SK-N-SH treated with all-trans-retinoic acid at 6 μM for 48 hours (cell line): ENCODE measurements at regions not wholly inside any gene's neighbourhood (a gene's known extent, or its start where the extent isn't known, plus 50 kb on each side); places are given as distances from the start of the nearest gene placed in this dataset.

Source experiments
- ATAC-seq: fragments of 200-7000 bp; cut with Tn5 transposase; 3 replicates; pipeline ENCODE4 v1.9.1; 2020; ENCODE audit warnings: mild to moderate bottlenecking, moderate library complexity
- BACH2 ChIP-seq: fragments of 250-450 bp; sonication (Bioruptor Pico); IDR thresholded peaks from 2 replicates; pipeline ENCODE4 v1.9.0; 2021; ENCODE audit warnings: mild to moderate bottlenecking, borderline replicate concordance
- CSDC2 ChIP-seq: fragments of 250-450 bp; sonication (Bioruptor Pico); IDR thresholded peaks from 2 replicates; pipeline ENCODE4 v1.5.0; 2020; ENCODE audit warnings: mild to moderate bottlenecking, moderate library complexity
- CSRNP3 ChIP-seq: fragments of 250-450 bp; sonication (Bioruptor Pico); IDR thresholded peaks from 2 replicates; pipeline ENCODE4 v1.5.1; 2021; ENCODE audit warnings: mild to moderate bottlenecking, moderate library complexity
- ESRRG ChIP-seq: fragments of 250-450 bp; sonication (Bioruptor Pico); IDR thresholded peaks from 2 replicates; pipeline ENCODE4 v1.6.1; 2021; ENCODE audit warnings: mild to moderate bottlenecking
- GLIS3 ChIP-seq: fragments of 250-450 bp; sonication (Bioruptor Pico); IDR thresholded peaks from 2 replicates; pipeline ENCODE4 v1.5.0; 2020; ENCODE audit warnings: mild to moderate bottlenecking, moderate library complexity
- OSR1 ChIP-seq: fragments of 250-450 bp; sonication (Bioruptor Pico); IDR thresholded peaks from 2 replicates; pipeline ENCODE4 v1.8.0; 2022; ENCODE audit warnings: moderate library complexity, mild to moderate bottlenecking, inconsistent platforms
- PPARA ChIP-seq: fragments of 250-450 bp; sonication (Bioruptor Pico); IDR thresholded peaks from 2 replicates; pipeline ENCODE4 v1.5.0; 2020; ENCODE audit warnings: mild to moderate bottlenecking, borderline replicate concordance
- SNAI2 ChIP-seq: fragments of 250-450 bp; sonication (Bioruptor Pico); IDR thresholded peaks from 2 replicates; pipeline ENCODE4 v1.5.0; 2020; ENCODE audit warnings: mild to moderate bottlenecking, moderate library complexity
- TCF4 ChIP-seq: fragments of 250-450 bp; sonication (Bioruptor Pico); IDR thresholded peaks from 2 replicates; pipeline ENCODE4 v1.8.0; 2021; ENCODE audit warnings: mild to moderate bottlenecking, moderate library complexity, borderline replicate concordance
- TOX ChIP-seq: fragments of 250-450 bp; sonication (Bioruptor Pico); IDR thresholded peaks from 2 replicates; pipeline ENCODE4 v1.8.0; 2021; ENCODE audit warnings: mild to moderate bottlenecking, moderate library complexity, borderline replicate concordance
- TSHZ2 ChIP-seq: fragments of 250-450 bp; sonication (Bioruptor Pico); IDR thresholded peaks from 2 replicates; pipeline ENCODE4 v1.5.0; 2020; ENCODE audit warnings: mild to moderate bottlenecking, moderate library complexity
- ZFP3 ChIP-seq: fragments of 250-450 bp; sonication (Bioruptor Pico); IDR thresholded peaks from 2 replicates; pipeline ENCODE4 v1.5.0; 2020; ENCODE audit warnings: mild to moderate bottlenecking, moderate library complexity
- ZFP30 ChIP-seq: fragments of 450-650 bp; formaldehyde crosslinking; IDR thresholded peaks from 2 replicates; pipeline ENCODE4 v1.5.0; 2022; ENCODE audit warnings: mild to moderate bottlenecking, moderate library complexity
- ZNF565 ChIP-seq: fragments of 450-650 bp; formaldehyde crosslinking; conservative IDR thresholded peaks from 2 replicates; pipeline ENCODE4 v1.5.0; 2020; ENCODE audit warnings: low read depth, mild to moderate bottlenecking, moderate library complexity
- ZNF70 ChIP-seq: fragments of 450-650 bp; formaldehyde crosslinking; IDR thresholded peaks from 2 replicates; pipeline ENCODE4 v1.5.0; 2020; ENCODE audit warnings: mild to moderate bottlenecking, moderate library complexity
- ZNF8 ChIP-seq: fragments of 450-650 bp; formaldehyde crosslinking; IDR thresholded peaks from 2 replicates; pipeline ENCODE4 v1.5.0; 2020; ENCODE audit warnings: mild to moderate bottlenecking, moderate library complexity
- TF ChIP-seq, protein P1 (sequence below): fragments of 250-450 bp; sonication (Bioruptor Pico); IDR thresholded peaks from 2 replicates; pipeline ENCODE4 v1.8.0; 2020; ENCODE audit warnings: mild to moderate bottlenecking, moderate library complexity, borderline replicate concordance
- TF ChIP-seq, protein P2 (sequence below): fragments of 250-450 bp; sonication (Bioruptor Pico); IDR thresholded peaks from 2 replicates; pipeline ENCODE4 v1.8.0; 2021; ENCODE audit warnings: low read depth, mild to moderate bottlenecking, moderate library complexity, borderline replicate concordance

GRCh38 chr11:37317803-37318202 lies 719.8 kb upstream of the RAG2 start:
- no peak for ATAC-seq
- TF ChIP-seq ESRRG (no peak), TOX (CRISPR knock-in tag) (no peak), TSHZ2 (CRISPR knock-in tag) (no peak), SNAI2 (CRISPR knock-in tag) (no peak), ZNF8 (CRISPR knock-in tag) (no peak), CSRNP3 (CRISPR knock-in tag) (no peak)

- ATAC-seq = no peak
- TF ChIP-seq, protein P1, sequence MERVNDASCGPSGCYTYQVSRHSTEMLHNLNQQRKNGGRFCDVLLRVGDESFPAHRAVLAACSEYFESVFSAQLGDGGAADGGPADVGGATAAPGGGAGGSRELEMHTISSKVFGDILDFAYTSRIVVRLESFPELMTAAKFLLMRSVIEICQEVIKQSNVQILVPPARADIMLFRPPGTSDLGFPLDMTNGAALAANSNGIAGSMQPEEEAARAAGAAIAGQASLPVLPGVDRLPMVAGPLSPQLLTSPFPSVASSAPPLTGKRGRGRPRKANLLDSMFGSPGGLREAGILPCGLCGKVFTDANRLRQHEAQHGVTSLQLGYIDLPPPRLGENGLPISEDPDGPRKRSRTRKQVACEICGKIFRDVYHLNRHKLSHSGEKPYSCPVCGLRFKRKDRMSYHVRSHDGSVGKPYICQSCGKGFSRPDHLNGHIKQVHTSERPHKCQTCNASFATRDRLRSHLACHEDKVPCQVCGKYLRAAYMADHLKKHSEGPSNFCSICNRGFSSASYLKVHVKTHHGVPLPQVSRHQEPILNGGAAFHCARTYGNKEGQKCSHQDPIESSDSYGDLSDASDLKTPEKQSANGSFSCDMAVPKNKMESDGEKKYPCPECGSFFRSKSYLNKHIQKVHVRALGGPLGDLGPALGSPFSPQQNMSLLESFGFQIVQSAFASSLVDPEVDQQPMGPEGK (CRISPR knock-in tag) = no peak
- no peak for TF ChIP-seq ZFP3
These were observed 715.2 kb upstream of the RAG2 start for GRCh38 chr11:37313266-37313665.

DNA sequence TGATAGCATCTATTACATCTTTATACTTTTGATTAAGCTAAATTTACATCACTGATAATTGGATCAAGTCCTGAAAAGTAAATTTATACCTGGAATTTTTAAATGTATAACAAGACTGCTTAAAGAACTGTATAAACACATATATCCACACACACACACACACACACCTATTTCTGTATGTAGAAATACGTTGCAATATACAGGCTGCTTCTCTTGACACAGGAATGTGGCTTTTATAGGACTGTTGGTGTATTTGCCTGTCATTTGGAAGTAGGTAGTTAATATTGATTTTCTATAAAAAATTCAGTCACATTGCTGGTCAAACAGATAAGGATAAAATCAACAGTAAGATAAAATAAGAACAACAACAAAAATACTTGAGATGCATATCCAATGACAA lies 708.5 kb upstream of the RAG2 start:
- TF ChIP-seq BACH2 (CRISPR knock-in tag) (no peak), OSR1 (CRISPR knock-in tag) (no peak), CSRNP3 (CRISPR knock-in tag) (no peak), PPARA (CRISPR knock-in tag) (no peak), GLIS3 (CRISPR knock-in tag) (no peak), ESRRG (no peak), TCF4 (CRISPR knock-in tag) (no peak), ZFP3 (no peak), TSHZ2 (CRISPR knock-in tag) (no peak), ZFP30 (no peak), SNAI2 (CRISPR knock-in tag) (no peak), TOX (CRISPR knock-in tag) (no peak), CSDC2 (CRISPR knock-in tag) (no peak), ZNF70 (CRISPR knock-in tag) (no peak), ZNF565 (CRISPR knock-in tag) (no peak)
- TF ChIP-seq, protein P2, sequence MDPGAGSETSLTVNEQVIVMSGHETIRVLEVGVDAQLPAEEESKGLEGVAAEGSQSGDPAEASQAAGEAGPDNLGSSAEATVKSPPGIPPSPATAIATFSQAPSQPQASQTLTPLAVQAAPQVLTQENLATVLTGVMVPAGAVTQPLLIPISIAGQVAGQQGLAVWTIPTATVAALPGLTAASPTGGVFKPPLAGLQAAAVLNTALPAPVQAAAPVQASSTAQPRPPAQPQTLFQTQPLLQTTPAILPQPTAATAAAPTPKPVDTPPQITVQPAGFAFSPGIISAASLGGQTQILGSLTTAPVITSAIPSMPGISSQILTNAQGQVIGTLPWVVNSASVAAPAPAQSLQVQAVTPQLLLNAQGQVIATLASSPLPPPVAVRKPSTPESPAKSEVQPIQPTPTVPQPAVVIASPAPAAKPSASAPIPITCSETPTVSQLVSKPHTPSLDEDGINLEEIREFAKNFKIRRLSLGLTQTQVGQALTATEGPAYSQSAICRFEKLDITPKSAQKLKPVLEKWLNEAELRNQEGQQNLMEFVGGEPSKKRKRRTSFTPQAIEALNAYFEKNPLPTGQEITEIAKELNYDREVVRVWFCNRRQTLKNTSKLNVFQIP (CRISPR knock-in tag) = no peak
- TF ChIP-seq, protein P1 (CRISPR knock-in tag) = no peak
- TF ChIP-seq, all 23 proteins: peak for 0
- no peak for ATAC-seq
